HepG2 (cell line): ENCODE measurements at regions not wholly inside any gene's neighbourhood (a gene's known extent, or its start where the extent isn't known, plus 50 kb on each side); places are given as distances from the start of the nearest gene placed in this dataset.

Experiments used
- ATAC-seq: fragments of 200-7000 bp; cut with Tn5 transposase; 3 replicates; pipeline ENCODE4 v1.9.1; 2020; ENCODE audit warnings: mild to moderate bottlenecking, moderate library complexity
- BruUV-seq: library from RNA; stranded (reverse); fragments of 400-500 nt; replicated peaks from 2 replicates; lab custom pipeline; 2021; lab: Mats Ljungman, UMichigan
- CTCF ChIA-PET: fragments of 300-600 bp; formaldehyde crosslinking; extraction: SDS; loops from one replicate; lab custom pipeline; 2021; ENCODE audit warnings: low total read pairs, inconsistent platforms, low intra/inter-chr PET ratio; lab: Yijun Ruan, JAX
- POLR2A ChIA-PET: fragments of 350-600 bp; sonication (Branson Sonifier 250); formaldehyde crosslinking; loops from one replicate; lab custom pipeline; 2020; ENCODE audit warnings: antibody characterized with exemption, inconsistent platforms; lab: Yijun Ruan, JAX
- DNase-seq: peaks from one replicate; pipeline ENCODE4 v3.0.0-alpha.2; 2015; ENCODE audit warnings: low spot score
- FAIRE-seq: peaks from 3 replicates; lab custom pipeline; 2011; peaks lifted over from hg19 to GRCh38; lab: Jason Lieb, UNC
- H2AFZ ChIP-seq: one replicate; pipeline ENCODE4 v1.6.1; 2011; ENCODE audit warnings: low read length, inconsistent platforms
- H3K27ac ChIP-seq: fragments of 300-600 bp; 3 replicates; pipeline ENCODE4 v1.8.0; 2011; ENCODE audit warnings: mixed run types, mild to moderate bottlenecking, mixed read lengths, low read length, inconsistent platforms; ENCODE audit not compliant: insufficient read depth; ENCODE audit errors: extremely low read length
- H3K27me3 ChIP-seq, 2 experiments: fragments of 200-600 bp in 1 of 2; 2 replicates in 1 of 2; 3 replicates in 1 of 2; pipeline versions ENCODE4 v1.6.0 to v1.8.0; 2011; ENCODE audit warnings: low read length in 2 of 2, mild to moderate bottlenecking in 2 of 2, moderate library complexity in 2 of 2, inconsistent platforms in 1 of 2; ENCODE audit not compliant: insufficient read depth in 2 of 2, control insufficient read depth in 1 of 2
- H3K36me3 ChIP-seq, 2 experiments: fragments of 200-600 bp in 1 of 2; replicated peaks in 1 of 2; 2 replicates in 1 of 2; 3 replicates in 1 of 2; pipeline versions ENCODE4 v1.5.1 to v1.8.0; 2011; ENCODE audit warnings: low read length in 2 of 2, inconsistent platforms in 1 of 2; ENCODE audit not compliant: insufficient read depth in 2 of 2, control insufficient read depth in 1 of 2
- H3K4me1 ChIP-seq: 2 replicates; pipeline ENCODE4 v1.5.1; 2012; ENCODE audit warnings: low read length, inconsistent platforms; ENCODE audit not compliant: insufficient read depth
- H3K4me2 ChIP-seq: 2 replicates; pipeline ENCODE4 v1.6.0; 2011; ENCODE audit warnings: low read depth, low read length, inconsistent platforms
- H3K4me3 ChIP-seq, 3 experiments: fragments of 200-600 bp in 1 of 3; sonication (generic), shearing (Covaris generic) in 1 of 3; replicated peaks in 1 of 3; 2 replicates each; pipeline ENCODE4 v1.5.1; 2011 to 2016; ENCODE audit warnings: low read length in 3 of 3, inconsistent platforms in 2 of 3, low read depth in 2 of 3, mild to moderate bottlenecking in 2 of 3, control low read depth in 1 of 3, mixed read lengths in 1 of 3; ENCODE audit not compliant: insufficient read depth in 1 of 3
- H3K79me2 ChIP-seq: one replicate; pipeline ENCODE4 v1.6.1; 2011; ENCODE audit warnings: low read length, inconsistent platforms; ENCODE audit not compliant: insufficient read depth
- H3K9ac ChIP-seq: 2 replicates; pipeline ENCODE4 v1.6.0; 2011; ENCODE audit warnings: mild to moderate bottlenecking, low read depth, low read length, inconsistent platforms; ENCODE audit not compliant: insufficient read depth
- H3K9me3 ChIP-seq: 2 replicates; pipeline ENCODE4 v1.5.1; 2012; ENCODE audit warnings: mild to moderate bottlenecking, low read length
- H4K20me1 ChIP-seq: 2 replicates; pipeline ENCODE4 v1.6.0; 2011; ENCODE audit warnings: inconsistent platforms, mild to moderate bottlenecking, low read length, moderate library complexity; ENCODE audit not compliant: insufficient read depth
- ATRX ChIP-seq: sonication (generic); formaldehyde crosslinking; IDR thresholded peaks from 2 replicates; pipeline ENCODE4 v1.4.0; 2020; ENCODE audit warnings: missing genetic modification reagents, borderline replicate concordance
- MED1 ChIP-seq: sonication (generic); formaldehyde crosslinking; IDR thresholded peaks from 2 replicates; pipeline ENCODE4 v1.4.0; 2020; ENCODE audit warnings: missing genetic modification reagents
- SIN3A ChIP-seq: IDR thresholded peaks from 2 replicates; pipeline ENCODE4 v1.6.1; 2011; ENCODE audit warnings: low read depth, mild to moderate bottlenecking, control low read depth, low read length, borderline replicate concordance
- TGIF2 ChIP-seq: IDR thresholded peaks from 2 replicates; pipeline ENCODE4 v1.6.1; 2016; ENCODE audit warnings: control low read depth, missing compliant biosample characterization
- ZFAT ChIP-seq: sonication (generic); formaldehyde crosslinking; conservative IDR thresholded peaks from 2 replicates; pipeline ENCODE4 v1.8.1; 2023; ENCODE audit warnings: missing genetic modification reagents, inconsistent platforms
- ZNF160 ChIP-seq: sonication (generic); formaldehyde crosslinking; IDR thresholded peaks from 2 replicates; pipeline ENCODE4 v1.8.0; 2022; ENCODE audit warnings: mild to moderate bottlenecking, inconsistent platforms, missing genetic modification reagents
- WGBS: methylation state at CpG from one replicate; pipeline ENCODE4 v1.1.6; 2017; ENCODE audit warnings: low lambda C conversion rate; 5-methylcytosine and 5-hydroxymethylcytosine counted together
- in situ Hi-C: cut with HindIII; loops from 2 replicates; pipeline ENCODE4 v1.10.0; 2017; ENCODE audit warnings: low pct_unique_long_range_greater_than_20kb; ENCODE audit not compliant: extremely low pct_ligation_motif_present
- intact Hi-C: fragments of 100-400 bp; cut with micrococcal nuclease; formaldehyde crosslinking; loops from one replicate; pipeline ENCODE4 v1.10.0; 2022; ENCODE audit not compliant: unreplicated experiment
- TF ChIP-seq, protein P1 (sequence below): sonication (generic); formaldehyde crosslinking; IDR thresholded peaks from 2 replicates; pipeline ENCODE4 v1.4.0; 2020; ENCODE audit warnings: missing genetic modification reagents, low read depth, mild to moderate bottlenecking, borderline replicate concordance
- TF ChIP-seq, protein P2 (sequence below): sonication (generic); formaldehyde crosslinking; IDR thresholded peaks from 2 replicates; pipeline ENCODE4 v1.8.0; 2022; ENCODE audit warnings: missing genetic modification reagents, mild to moderate bottlenecking, inconsistent platforms, borderline replicate concordance

DNA sequence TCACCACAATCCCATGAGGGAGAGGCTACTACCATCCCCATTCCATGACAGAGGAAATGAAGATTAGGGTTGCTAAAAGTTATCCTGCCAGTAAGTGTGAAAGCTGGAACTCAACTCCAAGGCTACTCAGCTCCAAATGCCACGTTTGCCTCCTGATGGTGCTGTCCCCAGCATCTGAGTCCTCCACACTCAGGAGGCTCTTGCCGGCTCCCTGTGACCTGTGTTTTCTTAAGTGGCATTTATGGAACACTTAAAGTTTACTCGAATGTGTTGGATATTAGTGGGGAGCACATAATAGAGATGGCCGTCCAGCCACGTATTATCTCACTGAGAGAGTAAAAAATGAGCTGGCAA is 267.9 kb downstream of the CBLN1 start:
- BruUV-seq = no TSS peak
- no peak overlapping the region for H3K4me3 ChIP-seq
- H3K9me3 ChIP-seq = no peaks in the 10 kb centered on the region
- ATAC-seq (no peak), DNase-seq (no peak), FAIRE-seq (no peak)
- POLR2A ChIA-PET = no interaction called here
- intact Hi-C loops = no loop called here
- no peak overlapping the region for H3K4me2 ChIP-seq
- no peaks in the 10 kb centered on the region for H4K20me1 ChIP-seq
- CTCF ChIA-PET = no interaction called here
- no peaks in the 10 kb centered on the region for H3K4me1 ChIP-seq
- H2AFZ ChIP-seq = no peak overlapping the region
- TF ChIP-seq SIN3A (no peak), TGIF2 (CRISPR knock-in tag) (no peak), ZFAT (no peak), ZNF160 (CRISPR knock-in tag) (no peak), MED1 (CRISPR knock-in tag) (no peak), ATRX (CRISPR knock-in tag) (no peak)
- TF ChIP-seq, protein P1, sequence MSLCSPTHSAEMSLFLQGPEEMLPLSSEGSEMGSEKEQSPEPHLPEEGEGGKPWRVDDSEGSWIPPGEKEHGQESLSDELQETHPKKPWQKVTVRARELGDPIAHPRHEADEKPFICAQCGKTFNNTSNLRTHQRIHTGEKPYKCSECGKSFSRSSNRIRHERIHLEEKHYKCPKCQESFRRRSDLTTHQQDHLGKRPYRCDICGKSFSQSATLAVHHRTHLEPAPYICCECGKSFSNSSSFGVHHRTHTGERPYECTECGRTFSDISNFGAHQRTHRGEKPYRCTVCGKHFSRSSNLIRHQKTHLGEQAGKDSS (CRISPR knock-in tag) = no peak
- TF ChIP-seq, protein P2, sequence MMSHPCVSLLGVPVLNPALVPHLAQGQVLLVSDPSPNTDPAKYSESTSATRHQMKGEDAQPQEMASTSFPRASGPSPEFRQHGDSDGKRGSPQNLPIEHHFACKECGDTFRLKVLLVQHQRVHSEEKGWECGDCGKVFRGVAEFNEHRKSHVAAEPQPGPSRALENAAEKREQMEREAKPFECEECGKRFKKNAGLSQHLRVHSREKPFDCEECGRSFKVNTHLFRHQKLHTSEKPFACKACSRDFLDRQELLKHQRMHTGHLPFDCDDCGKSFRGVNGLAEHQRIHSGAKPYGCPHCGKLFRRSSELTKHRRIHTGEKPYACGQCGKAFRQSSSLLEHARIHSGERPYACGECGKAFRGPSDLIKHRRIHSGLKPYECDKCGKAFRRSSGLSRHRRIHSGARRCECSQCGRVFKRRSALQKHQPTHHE (CRISPR knock-in tag) = no peak
- H3K79me2 ChIP-seq = no peaks in the 10 kb centered on the region
- H3K9ac ChIP-seq = no peak overlapping the region
- no peaks in the 10 kb centered on the region for H3K36me3 ChIP-seq
- in situ Hi-C loops = no loop called here
- H3K27me3 ChIP-seq = peaks cover 0 to 2% of the 10 kb centered on the region in 2 experiments; a peak in 1 of 5 replicates
- no peak overlapping the region for H3K27ac ChIP-seq
- WGBS = 3% methylated on average over 5 of the region's 5 CpGs
